Spleen (tissue), 11 donors: ENCODE measurements at regions not wholly inside any gene's neighbourhood (a gene's known extent, or its start where the extent isn't known, plus 50 kb on each side); places are given as distances from the start of the nearest gene placed in this dataset.

Experiments used
- DNase-seq: peaks from one replicate; pipeline ENCODE4 v3.0.0-alpha.2; 2020
- H3K27ac ChIP-seq, 8 donors: fragments of 200-600 bp; sonication (generic) in 7 of 8; 1 replicate in 4 of 8; 2 replicates in 4 of 8; pipeline versions ENCODE4 v1.5.0 to v1.8.0; 2016 to 2021; ENCODE audit warnings: inconsistent platforms in 4 of 8, mild to moderate bottlenecking in 4 of 8, moderate library complexity in 1 of 8
- H3K27me3 ChIP-seq, 7 donors: fragments of 200-600 bp; sonication (generic) in 6 of 7; replicated peaks in 1 of 7; 1 replicate in 4 of 7; 2 replicates in 3 of 7; pipeline versions ENCODE4 v1.5.0 to v1.8.0; 2016 to 2021; ENCODE audit warnings: inconsistent platforms in 3 of 7, mild to moderate bottlenecking in 1 of 7
- H3K36me3 ChIP-seq, 6 donors: fragments of 200-600 bp; sonication (generic) in 5 of 6; 1 replicate in 4 of 6; 2 replicates in 2 of 6; pipeline versions ENCODE4 v1.5.0 to v1.8.0; 2016 to 2021; ENCODE audit warnings: inconsistent platforms in 2 of 6
- H3K4me1 ChIP-seq, 6 donors: fragments of 200-600 bp; sonication (generic) in 5 of 6; 1 replicate in 3 of 6; 2 replicates in 3 of 6; pipeline versions ENCODE4 v1.5.0 to v1.8.0; 2016 to 2021; ENCODE audit warnings: inconsistent platforms in 3 of 6
- H3K4me3 ChIP-seq, 8 donors: fragments of 200-600 bp; sonication (generic) in 7 of 8; 1 replicate in 4 of 8; 2 replicates in 4 of 8; pipeline versions ENCODE4 v1.5.0 to v1.8.0; 2016 to 2021; ENCODE audit warnings: inconsistent platforms in 4 of 8, mild to moderate bottlenecking in 4 of 8, moderate library complexity in 2 of 8
- H3K9me3 ChIP-seq, 8 donors: fragments of 200-600 bp; sonication (generic) in 7 of 8; 1 replicate in 4 of 8; 2 replicates in 4 of 8; pipeline versions ENCODE4 v1.5.0 to v1.8.0; 2016 to 2021; ENCODE audit warnings: inconsistent platforms in 4 of 8
- POLR2A ChIP-seq, 3 donors: fragments of 450-650 bp; IDR thresholded peaks; one replicate each; pipeline ENCODE4 v1.5.1; 2017; ENCODE audit warnings: antibody characterized with exemption in 3 of 3, mild to moderate bottlenecking in 1 of 3
- POLR2AphosphoS5 ChIP-seq, 3 donors: sonication (generic); formaldehyde crosslinking; IDR thresholded peaks; one replicate each; pipeline ENCODE4 v1.5.1; 2017; ENCODE audit warnings: antibody characterized with exemption in 3 of 3
- WGBS, 5 donors: extraction: QIAGEN DNeasy Blood & Tissue Kit in 3 of 5; methylation state at CpG; one replicate each; pipeline versions ENCODE4 v1.1.5 to v1.1.7; 2013 to 2018; 5-methylcytosine and 5-hydroxymethylcytosine counted together
- intact Hi-C: fragments of 100-400 bp; cut with DNase I; formaldehyde crosslinking; loops from one replicate; pipeline ENCODE4 v1.15.0; 2023; ENCODE audit warnings: low total_unique reads
- TF ChIP-seq, protein P1 (sequence below), 11 experiments: fragments of 200-600 bp in 7 of 11; fragments of 450-650 bp in 4 of 11; sonication (generic) in 4 of 11; IDR thresholded peaks in 8 of 11; conservative IDR thresholded peaks in 3 of 11; 1 replicate in 7 of 11; 2 replicates in 4 of 11; pipeline versions ENCODE4 v1.4.0 to v1.8.0; 2016 to 2021; ENCODE audit warnings: antibody characterized with exemption in 11 of 11, inconsistent platforms in 4 of 11, mild to moderate bottlenecking in 1 of 11
- donor health status: healthy with polysubstance abuse.
- donor health status: DM: no; HTN: no; CAD: no; lungs with moderate emphysema.
- donor health status: DM: no; HTN: no; CAD: no.
- donor health status: Bipolar disorder and iron deficiency.
- donor health status: healthy.
- donor health status: DM: no; HTN: no; CAD: no.
- donor health status: DM: yes; HTN: yes; CAD: no.

DNA sequence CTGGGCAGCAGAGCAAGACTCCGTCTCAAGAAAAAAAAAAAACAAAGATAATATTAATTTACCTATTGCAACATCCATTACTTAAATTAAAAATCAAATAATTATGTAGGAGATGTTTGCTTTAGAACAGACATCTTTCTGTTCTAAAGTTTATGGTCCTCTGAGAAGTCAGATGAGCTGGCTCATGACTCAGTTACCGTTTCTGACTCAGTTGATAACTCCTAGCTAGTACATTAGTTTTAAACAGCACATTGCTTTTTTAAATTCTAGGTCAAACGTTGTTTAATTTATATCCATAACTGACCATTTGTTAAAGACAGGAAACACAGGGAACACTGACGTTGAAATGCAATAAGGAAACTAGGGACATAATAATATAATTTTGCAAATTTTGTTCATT, 162.7 kb downstream of the ETV1 start:
- H3K27me3 ChIP-seq = no peaks in the 10 kb centered on the region
- WGBS, 5 donors = 77 to 82% (median 81%) methylated on average over 4 of the region's 4 CpGs
- H3K36me3 ChIP-seq = no peaks in the 10 kb centered on the region
- H3K9me3 ChIP-seq = no peaks in the 10 kb centered on the region
- H3K4me1 ChIP-seq = peaks cover 0 to 3% (median 0%) of the 10 kb centered on the region in 6 donors
- intact Hi-C loops = no loop called here
- TF ChIP-seq, protein P1, sequence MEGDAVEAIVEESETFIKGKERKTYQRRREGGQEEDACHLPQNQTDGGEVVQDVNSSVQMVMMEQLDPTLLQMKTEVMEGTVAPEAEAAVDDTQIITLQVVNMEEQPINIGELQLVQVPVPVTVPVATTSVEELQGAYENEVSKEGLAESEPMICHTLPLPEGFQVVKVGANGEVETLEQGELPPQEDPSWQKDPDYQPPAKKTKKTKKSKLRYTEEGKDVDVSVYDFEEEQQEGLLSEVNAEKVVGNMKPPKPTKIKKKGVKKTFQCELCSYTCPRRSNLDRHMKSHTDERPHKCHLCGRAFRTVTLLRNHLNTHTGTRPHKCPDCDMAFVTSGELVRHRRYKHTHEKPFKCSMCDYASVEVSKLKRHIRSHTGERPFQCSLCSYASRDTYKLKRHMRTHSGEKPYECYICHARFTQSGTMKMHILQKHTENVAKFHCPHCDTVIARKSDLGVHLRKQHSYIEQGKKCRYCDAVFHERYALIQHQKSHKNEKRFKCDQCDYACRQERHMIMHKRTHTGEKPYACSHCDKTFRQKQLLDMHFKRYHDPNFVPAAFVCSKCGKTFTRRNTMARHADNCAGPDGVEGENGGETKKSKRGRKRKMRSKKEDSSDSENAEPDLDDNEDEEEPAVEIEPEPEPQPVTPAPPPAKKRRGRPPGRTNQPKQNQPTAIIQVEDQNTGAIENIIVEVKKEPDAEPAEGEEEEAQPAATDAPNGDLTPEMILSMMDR (IDR thresholded peaks at IDR 0.05 in 8 of 11, conservative IDR thresholded peaks at IDR 0.05 in 3 of 11) = no peak
- no peak for TF ChIP-seq POLR2A (IDR thresholded peaks at IDR 0.05)
- no peak for TF ChIP-seq POLR2AphosphoS5 (IDR thresholded peaks at IDR 0.05)
- H3K4me3 ChIP-seq = no peak overlapping the region
- no peak overlapping the region for H3K27ac ChIP-seq
- DNase-seq = no peak

DNA sequence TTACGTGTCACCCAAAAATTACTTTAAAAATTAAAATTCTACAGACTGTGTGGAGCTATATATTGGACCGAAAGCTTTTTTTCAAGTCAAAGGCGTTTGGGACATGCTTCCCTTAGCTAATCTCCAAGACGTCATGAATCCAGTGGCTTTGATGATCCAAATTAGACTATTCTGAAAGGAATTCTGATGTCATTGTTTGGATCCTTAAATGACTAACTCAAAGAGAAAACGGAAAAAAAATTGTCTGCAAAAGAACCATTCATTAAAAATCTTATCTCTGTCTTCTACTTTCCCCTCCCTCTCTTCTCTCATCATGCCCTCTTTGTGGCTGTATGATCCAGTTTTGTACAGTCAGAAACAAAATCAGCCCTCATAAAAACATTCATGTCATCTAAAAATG, 161.8 kb downstream of the ETV1 start:
- Histone ChIP-seq H3K27ac (no peak overlapping the region), H3K4me1 (peaks cover 0 to 3% (median 0%) of the 10 kb centered on the region in 6 donors), H3K27me3 (no peaks in the 10 kb centered on the region), H3K36me3 (no peaks in the 10 kb centered on the region), H3K9me3 (no peaks in the 10 kb centered on the region), H3K4me3 (no peak overlapping the region)
- 79 to 87% (median 85%) methylated on average over 5 of the region's 5 CpGs for WGBS, 5 donors
- TF ChIP-seq, protein P1 (IDR thresholded peaks at IDR 0.05 in 8 of 11, conservative IDR thresholded peaks at IDR 0.05 in 3 of 11) = no peak
- TF ChIP-seq POLR2AphosphoS5 (IDR thresholded peaks at IDR 0.05) (no peak), POLR2A (IDR thresholded peaks at IDR 0.05) (no peak)
- intact Hi-C loops = no loop called here
- DNase-seq = no peak

DNA sequence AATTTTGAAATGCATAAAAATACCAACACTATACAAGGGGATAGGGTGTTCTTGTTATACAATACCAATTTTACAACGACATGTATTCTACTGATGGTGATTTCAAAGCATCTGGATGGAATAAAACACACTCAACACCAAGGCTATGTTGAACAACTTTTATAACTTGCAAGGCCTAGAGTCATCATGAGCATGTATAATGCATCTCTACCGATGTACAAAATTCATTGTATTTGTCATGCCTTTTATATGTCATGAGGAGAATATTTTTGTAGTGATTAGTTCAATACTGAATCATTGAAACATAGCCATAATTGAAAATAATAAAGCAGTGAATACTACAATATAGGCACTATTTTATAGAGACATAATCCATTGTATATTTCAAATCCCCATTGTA, 160.2 kb downstream of the ETV1 start:
- TF ChIP-seq, protein P1 (IDR thresholded peaks at IDR 0.05 in 8 of 11, conservative IDR thresholded peaks at IDR 0.05 in 3 of 11) = no peak
- TF ChIP-seq POLR2AphosphoS5 (IDR thresholded peaks at IDR 0.05) (no peak), POLR2A (IDR thresholded peaks at IDR 0.05) (no peak)
- Histone ChIP-seq H3K36me3 (no peaks in the 10 kb centered on the region), H3K27me3 (no peaks in the 10 kb centered on the region), H3K4me3 (no peak overlapping the region), H3K4me1 (peaks cover 0 to 3% (median 0%) of the 10 kb centered on the region in 6 donors), H3K9me3 (no peaks in the 10 kb centered on the region), H3K27ac (no peak overlapping the region)
- intact Hi-C loops = no loop called here
- DNase-seq = no peak
- 69 to 91% (median 83%) methylated on average over 2 of the region's 2 CpGs for WGBS, 5 donors

DNA sequence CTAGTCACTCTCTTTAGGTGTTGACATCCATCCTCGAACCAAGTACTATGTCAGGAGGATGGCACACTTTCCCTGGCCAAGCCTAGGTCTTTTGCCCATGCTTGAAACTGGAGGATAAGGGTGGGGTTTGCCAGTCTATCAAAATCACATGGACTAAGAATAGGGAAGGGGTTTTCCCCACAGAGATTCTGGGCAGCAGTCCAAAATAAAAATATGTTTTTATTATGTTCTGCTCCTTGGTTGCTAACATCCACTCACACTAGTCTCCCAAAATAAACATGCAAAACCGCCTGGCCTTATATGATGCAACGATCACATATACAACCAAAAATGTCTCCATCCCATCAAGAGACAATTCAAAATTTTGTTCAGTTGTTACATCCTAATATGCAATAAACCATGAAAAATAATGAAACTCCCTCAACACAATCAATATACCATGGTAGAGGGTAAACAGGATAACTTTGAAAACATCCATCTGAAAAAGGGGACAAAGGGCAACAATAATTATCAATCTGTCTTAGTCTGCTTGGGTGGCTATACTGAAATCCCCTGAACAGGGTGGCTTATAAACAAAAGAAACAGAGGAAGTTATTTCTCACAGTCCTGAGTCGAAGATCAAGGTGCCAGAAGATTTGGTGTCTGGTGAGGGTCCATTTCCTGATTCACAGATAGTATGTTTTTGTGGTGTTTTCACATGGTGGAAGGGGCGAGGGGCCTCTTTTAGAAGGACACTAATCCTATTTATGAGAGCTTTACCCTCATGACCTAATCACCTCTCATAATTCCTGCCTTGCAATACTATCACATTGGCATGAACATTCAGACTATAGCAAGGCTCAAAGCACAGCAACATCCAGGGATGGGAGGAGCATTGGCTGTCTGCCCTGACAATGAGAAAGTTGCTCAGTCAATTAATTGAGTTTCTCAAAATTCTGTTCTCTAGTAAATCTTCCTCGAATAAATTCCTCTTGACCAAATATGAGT, 159.3 kb downstream of the ETV1 start:
- Histone ChIP-seq H3K4me3 (no peak overlapping the region), H3K9me3 (no peaks in the 10 kb centered on the region), H3K27ac (no peak overlapping the region), H3K4me1 (peaks cover 0 to 3% (median 0%) of the 10 kb centered on the region in 6 donors), H3K36me3 (no peaks in the 10 kb centered on the region), H3K27me3 (no peaks in the 10 kb centered on the region)
- WGBS, 5 donors = 44 to 54% (median 46%) methylated on average over 6 of the region's 6 CpGs
- TF ChIP-seq, protein P1 (IDR thresholded peaks at IDR 0.05 in 8 of 11, conservative IDR thresholded peaks at IDR 0.05 in 3 of 11) = no peak
- TF ChIP-seq POLR2AphosphoS5 (IDR thresholded peaks at IDR 0.05) (no peak), POLR2A (IDR thresholded peaks at IDR 0.05) (no peak)
- DNase-seq = no peak
- intact Hi-C loops = no loop called here
